Uterus (tissue), 2 donors: ENCODE measurements at regions not wholly inside any gene's neighbourhood (a gene's known extent, or its start where the extent isn't known, plus 50 kb on each side); places are given as distances from the start of the nearest gene placed in this dataset.

ENCODE experiments used
- POLR2A ChIP-seq, 2 donors: fragments of 450-650 bp; IDR thresholded peaks; one replicate each; pipeline ENCODE4 v1.6.1; 2016; ENCODE audit warnings: antibody characterized with exemption in 2 of 2, mild to moderate bottlenecking in 1 of 2, moderate library complexity in 1 of 2
- TF ChIP-seq, protein P1 (sequence below), 4 experiments: fragments of 200-600 bp in 2 of 4; fragments of 450-650 bp in 2 of 4; sonication (generic) in 2 of 4; IDR thresholded peaks; one replicate each; pipeline ENCODE4 v1.5.1; 2016 to 2019; ENCODE audit warnings: antibody characterized with exemption in 4 of 4, mild to moderate bottlenecking in 2 of 4, moderate library complexity in 1 of 4

DNA sequence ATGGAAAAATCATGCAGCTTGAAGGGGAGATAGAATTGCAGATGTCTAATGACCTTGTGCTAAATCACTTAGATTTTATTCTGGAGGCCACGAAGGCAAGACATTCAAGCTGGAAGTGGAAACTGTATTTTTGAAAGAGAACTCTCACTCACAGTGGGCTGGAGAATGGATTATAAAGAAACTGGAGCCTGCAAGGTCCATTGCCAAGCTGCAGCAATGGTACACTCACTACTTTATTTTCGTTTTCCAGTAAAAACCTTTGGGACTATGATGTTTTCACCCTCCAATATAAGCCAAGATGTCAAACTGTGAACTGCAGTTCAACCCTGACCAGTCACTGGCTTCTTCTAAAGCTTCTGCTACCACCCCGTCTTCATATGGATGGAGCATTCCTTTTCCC lies 62.0 kb downstream of the SKIDA1 start:
- TF ChIP-seq, protein P1, sequence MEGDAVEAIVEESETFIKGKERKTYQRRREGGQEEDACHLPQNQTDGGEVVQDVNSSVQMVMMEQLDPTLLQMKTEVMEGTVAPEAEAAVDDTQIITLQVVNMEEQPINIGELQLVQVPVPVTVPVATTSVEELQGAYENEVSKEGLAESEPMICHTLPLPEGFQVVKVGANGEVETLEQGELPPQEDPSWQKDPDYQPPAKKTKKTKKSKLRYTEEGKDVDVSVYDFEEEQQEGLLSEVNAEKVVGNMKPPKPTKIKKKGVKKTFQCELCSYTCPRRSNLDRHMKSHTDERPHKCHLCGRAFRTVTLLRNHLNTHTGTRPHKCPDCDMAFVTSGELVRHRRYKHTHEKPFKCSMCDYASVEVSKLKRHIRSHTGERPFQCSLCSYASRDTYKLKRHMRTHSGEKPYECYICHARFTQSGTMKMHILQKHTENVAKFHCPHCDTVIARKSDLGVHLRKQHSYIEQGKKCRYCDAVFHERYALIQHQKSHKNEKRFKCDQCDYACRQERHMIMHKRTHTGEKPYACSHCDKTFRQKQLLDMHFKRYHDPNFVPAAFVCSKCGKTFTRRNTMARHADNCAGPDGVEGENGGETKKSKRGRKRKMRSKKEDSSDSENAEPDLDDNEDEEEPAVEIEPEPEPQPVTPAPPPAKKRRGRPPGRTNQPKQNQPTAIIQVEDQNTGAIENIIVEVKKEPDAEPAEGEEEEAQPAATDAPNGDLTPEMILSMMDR (IDR thresholded peaks at IDR 0.05): no peak
- no peak for TF ChIP-seq POLR2A (IDR thresholded peaks at IDR 0.05)
